ENCODE measurements at regions not wholly inside any gene's neighbourhood (a gene's known extent, or its start where the extent isn't known, plus 50 kb on each side); places are given as distances from the start of the nearest gene placed in this dataset.

DNA sequence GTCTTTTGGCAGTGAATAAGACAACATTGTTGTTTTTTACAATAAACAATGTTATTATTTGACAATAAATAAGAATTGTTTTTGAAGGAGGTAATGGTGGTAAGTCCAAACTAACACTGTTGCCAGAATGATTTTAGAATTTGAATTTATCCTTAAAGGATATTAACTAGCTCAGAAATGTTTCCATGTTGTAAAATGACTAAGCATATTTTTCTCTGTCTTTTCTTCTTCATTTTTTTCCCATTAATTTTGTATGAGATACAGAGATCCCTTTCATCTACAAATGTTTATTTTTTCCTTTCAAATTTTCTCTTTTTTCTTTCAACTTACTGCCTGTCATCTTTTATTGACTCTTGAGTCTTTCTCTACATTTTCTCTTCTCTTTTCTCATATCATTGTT, 66.5 kb upstream of the DOCK10 start (continued):
- no peak for TF ChIP-seq ARID4A (CRISPR knock-in tag; IDR thresholded peaks at IDR 0.05; ENCODE audit: borderline replicate concordance)
- TF ChIP-seq ZNF691 (CRISPR knock-in tag; IDR thresholded peaks at IDR 0.05; ENCODE audit: borderline replicate concordance, low read depth) = no peak
- no peak for TF ChIP-seq ONECUT2 (CRISPR knock-in tag; IDR thresholded peaks at IDR 0.05)

DNA sequence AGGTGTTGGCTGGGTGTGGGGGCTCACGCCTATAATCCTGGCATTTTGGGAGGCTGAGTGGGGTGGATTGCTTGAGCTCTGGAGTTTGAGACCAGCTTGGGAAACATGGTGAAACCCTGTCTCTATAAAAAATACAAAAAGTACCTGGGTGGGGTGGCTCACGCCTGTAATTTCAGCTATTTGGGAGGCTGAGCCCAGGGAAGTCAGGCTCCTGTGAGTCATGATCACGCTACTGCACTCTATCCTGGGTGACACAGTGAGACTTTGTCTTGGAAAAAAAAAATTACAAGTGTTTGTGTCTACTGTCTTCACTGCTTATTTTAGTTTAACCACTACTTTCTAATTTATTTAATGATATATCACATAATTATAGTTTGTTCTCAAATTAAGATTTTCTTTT, 62.7 kb upstream of the DOCK10 start:
- Histone ChIP-seq H3K79me2 (ENCODE audit: insufficient read depth, low read length) (no peaks in the 10 kb centered on the region), H4K20me1 (ENCODE audit: insufficient read depth, low read length) (no peaks in the 10 kb centered on the region), H3K27ac (ENCODE audit: extremely low read length, insufficient read depth, low read length) (no peak overlapping the region), H3K27me3 (ENCODE audit: control insufficient read depth in 1 of 2, insufficient read depth in 2 of 2, low read length in 2 of 2) (no peaks in the 10 kb centered on the region), H3K4me2 (ENCODE audit: low read depth, low read length) (no peak overlapping the region), H3K9me3 (ENCODE audit: low read length) (no peaks in the 10 kb centered on the region), H3K36me3 (replicated peaks in 1 of 2; ENCODE audit: control insufficient read depth in 1 of 2, insufficient read depth in 2 of 2, low read length in 2 of 2) (no peaks in the 10 kb centered on the region), H3K4me3 (replicated peaks in 1 of 3; ENCODE audit: insufficient read depth in 1 of 3, low read depth in 2 of 3, low read length in 3 of 3) (no peak overlapping the region), H3K4me1 (ENCODE audit: insufficient read depth, low read length) (no peaks in the 10 kb centered on the region), H3K9ac (ENCODE audit: insufficient read depth, low read depth, low read length) (no peak overlapping the region), H2AFZ (ENCODE audit: low read length) (no peak overlapping the region)
- FAIRE-seq (no peak), ATAC-seq (no peak), DNase-seq (ENCODE audit: low spot score) (no peak)
- POLR2A ChIA-PET = no interaction called here
- in situ Hi-C loops (cut with HindIII; ENCODE audit: extremely low pct_ligation_motif_present, low pct_unique_long_range_greater_than_20kb) = no loop called here
- no TSS peak for BruUV-seq (replicated peaks)
- 0% methylated on average over 3 of the region's 3 CpGs for WGBS (ENCODE audit: low lambda C conversion rate)
- CTCF ChIA-PET (ENCODE audit: low intra/inter-chr PET ratio, low total read pairs) = no interaction called here
- intact Hi-C loops (cut with micrococcal nuclease; ENCODE audit: unreplicated experiment) = no loop called here
- TF ChIP-seq EHMT2 (IDR thresholded peaks at IDR 0.05; ENCODE audit: borderline replicate concordance, low read depth, low read length) (no peak), REXO4 (CRISPR knock-in tag; IDR thresholded peaks at IDR 0.05; ENCODE audit: borderline replicate concordance) (no peak), NCOR1 (IDR thresholded peaks at IDR 0.05; ENCODE audit: borderline replicate concordance, low read length) (no peak), ZNF234 (CRISPR knock-in tag; conservative IDR thresholded peaks at IDR 0.05) (no peak), ZNF850 (CRISPR knock-in tag; conservative IDR thresholded peaks at IDR 0.05) (no peak)
- TF ChIP-seq, protein P1, sequence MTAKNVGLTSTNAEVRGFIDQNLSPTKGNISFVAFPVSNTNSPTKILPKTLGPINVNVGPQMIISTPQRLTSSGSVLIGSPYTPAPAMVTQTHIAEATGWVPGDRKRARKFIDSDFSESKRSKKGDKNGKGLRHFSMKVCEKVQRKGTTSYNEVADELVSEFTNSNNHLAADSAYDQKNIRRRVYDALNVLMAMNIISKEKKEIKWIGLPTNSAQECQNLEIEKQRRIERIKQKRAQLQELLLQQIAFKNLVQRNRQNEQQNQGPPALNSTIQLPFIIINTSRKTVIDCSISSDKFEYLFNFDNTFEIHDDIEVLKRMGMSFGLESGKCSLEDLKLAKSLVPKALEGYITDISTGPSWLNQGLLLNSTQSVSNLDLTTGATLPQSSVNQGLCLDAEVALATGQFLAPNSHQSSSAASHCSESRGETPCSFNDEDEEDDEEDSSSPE (CRISPR knock-in tag; IDR thresholded peaks at IDR 0.05) = no peak
- TF ChIP-seq, protein P2, sequence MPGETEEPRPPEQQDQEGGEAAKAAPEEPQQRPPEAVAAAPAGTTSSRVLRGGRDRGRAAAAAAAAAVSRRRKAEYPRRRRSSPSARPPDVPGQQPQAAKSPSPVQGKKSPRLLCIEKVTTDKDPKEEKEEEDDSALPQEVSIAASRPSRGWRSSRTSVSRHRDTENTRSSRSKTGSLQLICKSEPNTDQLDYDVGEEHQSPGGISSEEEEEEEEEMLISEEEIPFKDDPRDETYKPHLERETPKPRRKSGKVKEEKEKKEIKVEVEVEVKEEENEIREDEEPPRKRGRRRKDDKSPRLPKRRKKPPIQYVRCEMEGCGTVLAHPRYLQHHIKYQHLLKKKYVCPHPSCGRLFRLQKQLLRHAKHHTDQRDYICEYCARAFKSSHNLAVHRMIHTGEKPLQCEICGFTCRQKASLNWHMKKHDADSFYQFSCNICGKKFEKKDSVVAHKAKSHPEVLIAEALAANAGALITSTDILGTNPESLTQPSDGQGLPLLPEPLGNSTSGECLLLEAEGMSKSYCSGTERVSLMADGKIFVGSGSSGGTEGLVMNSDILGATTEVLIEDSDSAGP (CRISPR knock-in tag; IDR thresholded peaks at IDR 0.05; ENCODE audit: borderline replicate concordance) = no peak
